ENCODE measurements at regions not wholly inside any gene's neighbourhood (a gene's known extent, or its start where the extent isn't known, plus 50 kb on each side); places are given as distances from the start of the nearest gene placed in this dataset.
A peak's percentile ranks its signal among the peaks of the same experiment; 100 is the strongest.

GRCh38 chr16:50478773-50479149, 69.4 kb upstream of the NKD1 start:
- no peaks in the 10 kb centered on the region for H3K79me2 ChIP-seq
- peaks cover 6% of the 10 kb centered on the region for H3K27me3 ChIP-seq
- H3K4me3 ChIP-seq = no peak overlapping the region
- 79% methylated on average over 9 of the region's 9 CpGs for WGBS (ENCODE audit: low lambda C conversion rate, missing lambda C conversion rate)
- no peaks in the 10 kb centered on the region for H3K36me3 ChIP-seq (replicated peaks; ENCODE audit: insufficient read depth, low read depth)
- H3K4me2 ChIP-seq = no peak overlapping the region
- no peaks in the 10 kb centered on the region for H3K9me2 ChIP-seq (replicated peaks; ENCODE audit: insufficient read depth)
- no peaks in the 10 kb centered on the region for H3K4me1 ChIP-seq (ENCODE audit: insufficient read depth)
- no peak overlapping the region for H2AFZ ChIP-seq
- no peak for DNase-seq (ENCODE audit: low spot score)
- H3K9me3 ChIP-seq (ENCODE audit: low read depth) = no peaks in the 10 kb centered on the region
- TF ChIP-seq CTCF (IDR thresholded peaks at IDR 0.05; ENCODE audit: poor library complexity) = no peak
- TF ChIP-seq EZH2phosphoT487 (IDR thresholded peaks at IDR 0.05; ENCODE audit: low read depth, severe bottlenecking, unreplicated experiment) = no peak
- TF ChIP-seq EZH2 (IDR thresholded peaks at IDR 0.05; ENCODE audit: borderline replicate concordance) = no peak
- H3K27ac ChIP-seq = no peak overlapping the region
- no peaks in the 10 kb centered on the region for H4K20me1 ChIP-seq (ENCODE audit: insufficient read depth, poor library complexity, severe bottlenecking)

- no peaks in the 10 kb centered on the region for H4K20me1 ChIP-seq (ENCODE audit: insufficient read depth, poor library complexity, severe bottlenecking)
- H3K36me3 ChIP-seq (replicated peaks; ENCODE audit: insufficient read depth, low read depth) = no peaks in the 10 kb centered on the region
- no peak for DNase-seq (ENCODE audit: low spot score)
- no peaks in the 10 kb centered on the region for H3K4me1 ChIP-seq (ENCODE audit: insufficient read depth)
- no peak for TF ChIP-seq CTCF (IDR thresholded peaks at IDR 0.05; ENCODE audit: poor library complexity)
- TF ChIP-seq EZH2phosphoT487 (IDR thresholded peaks at IDR 0.05; ENCODE audit: low read depth, severe bottlenecking, unreplicated experiment) = no peak
- TF ChIP-seq EZH2 (IDR thresholded peaks at IDR 0.05; ENCODE audit: borderline replicate concordance) = no peak
- peaks cover 6% of the 10 kb centered on the region for H3K27me3 ChIP-seq
- 82% methylated on average over 21 of the region's 21 CpGs for WGBS (ENCODE audit: low lambda C conversion rate, missing lambda C conversion rate)
- no peaks in the 10 kb centered on the region for H3K9me2 ChIP-seq (replicated peaks; ENCODE audit: insufficient read depth)
- no peaks in the 10 kb centered on the region for H3K9me3 ChIP-seq (ENCODE audit: low read depth)
- no peak overlapping the region for H3K4me2 ChIP-seq
- no peak overlapping the region for H2AFZ ChIP-seq
- peak overlapping the region; percentile 11 for H3K27ac ChIP-seq
- H3K79me2 ChIP-seq = no peaks in the 10 kb centered on the region
- no peak overlapping the region for H3K4me3 ChIP-seq
Observed at GRCh38 chr16:50478075-50478772, 70.0 kb upstream of the NKD1 start.

- DNase-seq (ENCODE audit: low spot score) = no peak
- 86% methylated on average over 13 of the region's 14 CpGs for WGBS (ENCODE audit: low lambda C conversion rate, missing lambda C conversion rate)
- no peaks in the 10 kb centered on the region for H4K20me1 ChIP-seq (ENCODE audit: insufficient read depth, poor library complexity, severe bottlenecking)
- H3K27me3 ChIP-seq = peaks cover 6% of the 10 kb centered on the region
- H3K4me3 ChIP-seq = no peak overlapping the region
- no peaks in the 10 kb centered on the region for H3K36me3 ChIP-seq (replicated peaks; ENCODE audit: insufficient read depth, low read depth)
- H3K9me2 ChIP-seq (replicated peaks; ENCODE audit: insufficient read depth) = no peaks in the 10 kb centered on the region
- H3K79me2 ChIP-seq = no peaks in the 10 kb centered on the region
- no peaks in the 10 kb centered on the region for H3K9me3 ChIP-seq (ENCODE audit: low read depth)
- H3K4me2 ChIP-seq = no peak overlapping the region
- H2AFZ ChIP-seq = no peak overlapping the region
- TF ChIP-seq CTCF (IDR thresholded peaks at IDR 0.05; ENCODE audit: poor library complexity) (no peak), EZH2phosphoT487 (IDR thresholded peaks at IDR 0.05; ENCODE audit: low read depth, severe bottlenecking, unreplicated experiment) (no peak), EZH2 (IDR thresholded peaks at IDR 0.05; ENCODE audit: borderline replicate concordance) (no peak)
- no peak overlapping the region for H3K27ac ChIP-seq
- no peaks in the 10 kb centered on the region for H3K4me1 ChIP-seq (ENCODE audit: insufficient read depth)
Observed at GRCh38 chr16:50476486-50477255, 71.5 kb upstream of the NKD1 start.

All from hepatocyte (in vitro differentiated cells).